ENCODE measurements at regions not wholly inside any gene's neighbourhood (a gene's known extent, or its start where the extent isn't known, plus 50 kb on each side); places are given as distances from the start of the nearest gene placed in this dataset.

- no peak overlapping the region for H2AFZ ChIP-seq (replicated peaks; ENCODE audit: low read length, poor library complexity)
- H3K4me2 ChIP-seq (ENCODE audit: low read depth, low read length), result no peak overlapping the region
- H4K5ac ChIP-seq (ENCODE audit: low read depth, low read length), result no peak overlapping the region
- H2BK20ac ChIP-seq (ENCODE audit: low read depth, low read length), result no peak overlapping the region; the same call in 1 of the 2 replicates
- BruUV-seq (replicated peaks), result no TSS peak
- no peak for TF ChIP-seq FOS (IDR thresholded peaks at IDR 0.05; ENCODE audit: low read depth, low read length)
- TF ChIP-seq ELK1 (IDR thresholded peaks at IDR 0.05; ENCODE audit: borderline replicate concordance, low read depth, low read length), result no peak
- no peak for TF ChIP-seq RFX5 (IDR thresholded peaks at IDR 0.05; ENCODE audit: low read depth, low read length)
- no peak for TF ChIP-seq MAFK (IDR thresholded peaks at IDR 0.05; ENCODE audit: low read depth, low read length)
- no peak for TF ChIP-seq CEBPB (IDR thresholded peaks at IDR 0.05; ENCODE audit: low read depth, low read length)
- TF ChIP-seq RCOR1 (IDR thresholded peaks at IDR 0.05; ENCODE audit: insufficient replicate concordance, low read length), result no peak
- TF ChIP-seq USF2 (IDR thresholded peaks at IDR 0.05; ENCODE audit: low read depth, low read length), result no peak
- no peak for TF ChIP-seq NFE2L2 (IDR thresholded peaks at IDR 0.05; ENCODE audit: low read depth, low read length)
- TF ChIP-seq SMC3 (IDR thresholded peaks at IDR 0.05; ENCODE audit: low read depth, low read length), result no peak
- no peak for TF ChIP-seq BHLHE40 (IDR thresholded peaks at IDR 0.05; ENCODE audit: low read depth, low read length)
- no peak for TF ChIP-seq MAZ (IDR thresholded peaks at IDR 0.05; ENCODE audit: borderline replicate concordance, low read depth, low read length)
- no peaks in the 10 kb centered on the region for H3K27me3 ChIP-seq (ENCODE audit: control insufficient read depth, insufficient read depth, low read length)
- H3K9ac ChIP-seq (ENCODE audit: low read depth, low read length), result no peak overlapping the region
- peaks cover 0 to 6% of the 10 kb centered on the region in 2 experiments; a peak in 2 of 4 replicates for H3K79me1 ChIP-seq (ENCODE audit: low read depth in 1 of 2, low read length in 2 of 2)
- peaks cover 14% of the 10 kb centered on the region for H3K9me1 ChIP-seq (ENCODE audit: insufficient read depth, low read length)
- H4K91ac ChIP-seq (ENCODE audit: insufficient read depth, low read depth, low read length), result no peak overlapping the region
- ATAC-seq (ENCODE audit: low read depth) (no peak), DNase-seq (no peak)
- no peak overlapping the region for H2AK9ac ChIP-seq (replicated peaks; ENCODE audit: low read depth, low read length, poor library complexity)
- dilution Hi-C loops (cut with HindIII; ENCODE audit: low sequenced_read_pairs, unreplicated experiment) (no loop called here), in situ Hi-C loops (cut with MboI; ENCODE audit: low sequenced_read_pairs) (loop anchor here (5.0 kb wide), 1 partner anchor 61 kb away; no protein-coding TSS in a partner anchor), intact Hi-C loops (cut with micrococcal nuclease) (no loop called here)
- ChIA-PET CTCF (no interaction called here), POLR2A (ENCODE audit: unreplicated experiment) (no interaction called here)
- H3K18ac ChIP-seq (ENCODE audit: low read depth, low read length), result no peak overlapping the region
- no peak overlapping the region for H3K4me3 ChIP-seq (ENCODE audit: insufficient read depth, low read depth, low read length)
- no peak overlapping the region for H3K56ac ChIP-seq (ENCODE audit: extremely low read depth, insufficient read depth, low read length)
- H3K4ac ChIP-seq (ENCODE audit: low read depth, low read length), result no peak overlapping the region
- no peak overlapping the region for H2BK120ac ChIP-seq (ENCODE audit: low read depth, low read length)
- peak overlapping the region in 1 of 2 experiments; percentile 29; a peak in 1 of 4 replicates for H4K8ac ChIP-seq (ENCODE audit: low read depth in 2 of 2, low read length in 2 of 2)
- H2BK15ac ChIP-seq (ENCODE audit: low read depth, low read length), result no peak overlapping the region
- H3K36me3 ChIP-seq (ENCODE audit: control insufficient read depth, insufficient read depth, low read length), result no peaks in the 10 kb centered on the region
- no peak overlapping the region for H3K23ac ChIP-seq (ENCODE audit: low read depth, low read length)
- H4K20me1 ChIP-seq (ENCODE audit: insufficient read depth, low read length), result no peaks in the 10 kb centered on the region
- no peak overlapping the region for H3K27ac ChIP-seq (ENCODE audit: insufficient read depth, low read length)
- no peak overlapping the region for H2AK5ac ChIP-seq (ENCODE audit: low read depth, low read length)
- no peaks in the 10 kb centered on the region for H3K9me3 ChIP-seq (ENCODE audit: control insufficient read depth, insufficient read depth, low read length)
- no CpG with 5 or more reads among the region's 1 CpG for WGBS, 2 experiments (ENCODE audit: extremely low coverage in 2 of 2, insufficient read length in 1 of 2)
- H2BK5ac ChIP-seq (ENCODE audit: low read depth, low read length, poor library complexity, severe bottlenecking), result no peak overlapping the region
- no peak overlapping the region for H3K14ac ChIP-seq (replicated peaks; ENCODE audit: low read depth, low read length)
- peaks cover 19% of the 10 kb centered on the region for H3K4me1 ChIP-seq (ENCODE audit: control insufficient read depth, insufficient read depth, low read length)
These were observed 97.5 kb upstream of the SSBP2 start for GRCh38 chr5:81848362-81848880.
